IMR-90 (cell line): ENCODE measurements at regions not wholly inside any gene's neighbourhood (a gene's known extent, or its start where the extent isn't known, plus 50 kb on each side); places are given as distances from the start of the nearest gene placed in this dataset.

Experiments used
- BHLHE40 ChIP-seq: fragments of 150-350 bp; IDR thresholded peaks from 2 replicates; pipeline ENCODE4 v1.6.1; 2016; ENCODE audit warnings: mild to moderate bottlenecking, low read depth, low read length
- CEBPB ChIP-seq: IDR thresholded peaks from 2 replicates; pipeline ENCODE4 v1.6.1; 2012; ENCODE audit warnings: low read depth, low read length, improper control_type of control experiment
- CHD1 ChIP-seq: IDR thresholded peaks from 2 replicates; pipeline ENCODE4 v1.6.1; 2012; ENCODE audit warnings: low read depth, low read length, improper control_type of control experiment
- CTCF ChIP-seq: conservative IDR thresholded peaks from 2 replicates; pipeline ENCODE4 v1.5.1; 2012; ENCODE audit warnings: mild to moderate bottlenecking, low read depth, low read length, improper control_type of control experiment
- FOS ChIP-seq: fragments of 150-350 bp; IDR thresholded peaks from 2 replicates; pipeline ENCODE4 v1.6.1; 2016; ENCODE audit warnings: low read depth, low read length
- MAFK ChIP-seq: IDR thresholded peaks from 2 replicates; pipeline ENCODE4 v1.6.1; 2012; ENCODE audit warnings: low read depth, low read length, improper control_type of control experiment
- MAZ ChIP-seq: IDR thresholded peaks from 2 replicates; pipeline ENCODE4 v1.6.1; 2012; ENCODE audit warnings: low read depth, mild to moderate bottlenecking, low read length, improper control_type of control experiment, moderate library complexity, borderline replicate concordance
- MXI1 ChIP-seq: IDR thresholded peaks from 2 replicates; pipeline ENCODE4 v1.6.1; 2012; ENCODE audit warnings: low read depth, mild to moderate bottlenecking, low read length, moderate library complexity, borderline replicate concordance
- POLR2A ChIP-seq: IDR thresholded peaks from 2 replicates; pipeline ENCODE4 v1.6.1; 2012; ENCODE audit warnings: mild to moderate bottlenecking, low read depth, low read length
- RAD21 ChIP-seq: IDR thresholded peaks from 2 replicates; pipeline ENCODE4 v1.6.1; 2012; ENCODE audit warnings: low read length, improper control_type of control experiment
- RFX5 ChIP-seq: IDR thresholded peaks from 2 replicates; pipeline ENCODE4 v1.8.0; 2012; ENCODE audit warnings: low read depth, mild to moderate bottlenecking, low read length, moderate library complexity
- SMC3 ChIP-seq: fragments of 150-350 bp; IDR thresholded peaks from 2 replicates; pipeline ENCODE4 v1.6.1; 2016; ENCODE audit warnings: low read depth, mild to moderate bottlenecking, antibody characterized with exemption, low read length, moderate library complexity
- USF2 ChIP-seq: fragments of 150-350 bp; IDR thresholded peaks from 2 replicates; pipeline ENCODE4 v1.6.1; 2017; ENCODE audit warnings: mild to moderate bottlenecking, antibody characterized with exemption, low read length, low read depth

- TF ChIP-seq CTCF (no peak), USF2 (no peak), MXI1 (no peak), POLR2A (no peak), FOS (no peak), MAZ (no peak), CEBPB (no peak), RAD21 (no peak), SMC3 (no peak), MAFK (no peak), BHLHE40 (no peak), CHD1 (no peak), RFX5 (no peak)
Measured at GRCh38 chr12:5348491-5348890, 83.4 kb upstream of the NTF3 start.
